OCI-LY3 (cell line): ENCODE measurements at regions not wholly inside any gene's neighbourhood (a gene's known extent, or its start where the extent isn't known, plus 50 kb on each side); places are given as distances from the start of the nearest gene placed in this dataset.

Experiments used
- H2AFZ ChIP-seq: fragments of 200-600, 300-600 bp; shearing (Covaris generic); 2 replicates; pipeline ENCODE4 v1.6.0; 2014; ENCODE audit warnings: antibody characterized with exemption, low read depth, low read length
- H3K27ac ChIP-seq: fragments of 200-600, 300-600 bp; sonication (generic); 2 replicates; pipeline ENCODE4 v1.5.1; 2014; ENCODE audit warnings: mild to moderate bottlenecking, low read length, moderate library complexity, mixed read lengths
- H3K27me3 ChIP-seq: fragments of 200-600, 300-600 bp; sonication (generic); 2 replicates; pipeline ENCODE4 v1.6.1; 2014; ENCODE audit warnings: low read depth, low read length, mixed read lengths
- H3K36me3 ChIP-seq: fragments of 200-600, 300-600 bp; sonication (generic); replicated peaks from 2 replicates; pipeline ENCODE3; 2014; ENCODE audit warnings: low read depth, low read length, mixed read lengths
- H3K4me1 ChIP-seq: fragments of 300-600, 200-600 bp; sonication (generic); 2 replicates; pipeline ENCODE4 v1.6.1; 2014; ENCODE audit warnings: low read length, mixed read lengths
- H3K4me2 ChIP-seq: fragments of 200-600, 300-600 bp; sonication (generic); 2 replicates; pipeline ENCODE4 v1.6.1; 2014; ENCODE audit warnings: low read length, mixed read lengths
- H3K4me3 ChIP-seq: fragments of 300-600, 200-600 bp; sonication (generic); 2 replicates; pipeline ENCODE4 v1.5.1; 2014; ENCODE audit warnings: antibody characterized with exemption, mild to moderate bottlenecking, low read length, moderate library complexity
- H3K79me2 ChIP-seq: fragments of 300-600, 200-600 bp; shearing (Covaris generic); 2 replicates; pipeline ENCODE4 v1.6.1; 2014; ENCODE audit warnings: mild to moderate bottlenecking, low read length, mixed read lengths
- H3K9ac ChIP-seq: fragments of 300-600, 200-600 bp; shearing (Covaris generic); 2 replicates; pipeline ENCODE4 v1.6.0; 2014; ENCODE audit warnings: mild to moderate bottlenecking, low read length, moderate library complexity
- H3K9me3 ChIP-seq: fragments of 200-600, 300-600 bp; shearing (Covaris generic); 2 replicates; pipeline ENCODE4 v1.6.1; 2014; ENCODE audit warnings: low read length, mixed read lengths; ENCODE audit not compliant: insufficient read depth
- H4K20me1 ChIP-seq: fragments of 200-600, 300-600 bp; sonication (generic); 2 replicates; pipeline ENCODE4 v1.6.1; 2016; ENCODE audit warnings: low read length, mixed read lengths; ENCODE audit not compliant: insufficient read depth
- CTCF ChIP-seq: fragments of 200-600, 300-600 bp; sonication (generic); IDR thresholded peaks from 2 replicates; pipeline ENCODE4 v1.5.1; 2014; ENCODE audit warnings: antibody characterized with exemption, low read length, low read depth
- EZH2phosphoT487 ChIP-seq: fragments of 200-600 bp; shearing (Covaris generic); IDR thresholded peaks from 2 replicates; pipeline ENCODE4 v1.6.1; 2018; ENCODE audit warnings: antibody characterized with exemption, mixed run types, low read depth

- H3K27ac ChIP-seq, result no peak overlapping the region
Measured at GRCh38 chr3:22977650-22978289, 225.4 kb upstream of the UBE2E2 start.

GRCh38 chr3:22979581-22979980, 223.5 kb upstream of the UBE2E2 start:
- Histone ChIP-seq H3K4me1 (no peaks in the 10 kb centered on the region), H3K27me3 (peaks cover 7% of the 10 kb centered on the region), H3K36me3 (no peaks in the 10 kb centered on the region), H3K4me3 (no peak overlapping the region), H4K20me1 (no peaks in the 10 kb centered on the region), H3K4me2 (no peak overlapping the region), H3K9me3 (no peaks in the 10 kb centered on the region), H3K9ac (no peak overlapping the region), H3K79me2 (no peaks in the 10 kb centered on the region), H3K27ac (no peak overlapping the region), H2AFZ (no peak overlapping the region)
- TF ChIP-seq EZH2phosphoT487 (no peak), CTCF (no peak)

More at GRCh38 chr3:22977650-22978289, 225.4 kb upstream of the UBE2E2 start:
- Histone ChIP-seq H3K36me3 (no peaks in the 10 kb centered on the region), H3K4me3 (no peak overlapping the region), H3K79me2 (no peaks in the 10 kb centered on the region), H2AFZ (0 out of 2 replicates have a peak overlapping the region, but pooled peaks have one; percentile 4), H3K4me1 (no peaks in the 10 kb centered on the region), H4K20me1 (no peaks in the 10 kb centered on the region), H3K9me3 (no peaks in the 10 kb centered on the region), H3K4me2 (no peak overlapping the region), H3K9ac (no peak overlapping the region), H3K27me3 (no peaks in the 10 kb centered on the region; the same call in 1 of the 2 replicates)
- TF ChIP-seq EZH2phosphoT487 (no peak), CTCF (no peak)

- H3K27ac ChIP-seq, result no peak overlapping the region
- no peak overlapping the region for H3K4me3 ChIP-seq
- no peak overlapping the region for H2AFZ ChIP-seq
- no peaks in the 10 kb centered on the region for H4K20me1 ChIP-seq
- H3K79me2 ChIP-seq, result no peaks in the 10 kb centered on the region
- no peaks in the 10 kb centered on the region for H3K9me3 ChIP-seq
- no peaks in the 10 kb centered on the region for H3K36me3 ChIP-seq
- H3K9ac ChIP-seq, result no peak overlapping the region
- H3K27me3 ChIP-seq, result peaks cover 9% of the 10 kb centered on the region
- TF ChIP-seq EZH2phosphoT487 (no peak), CTCF (no peak)
- no peaks in the 10 kb centered on the region for H3K4me1 ChIP-seq
- no peak overlapping the region for H3K4me2 ChIP-seq
Measured at GRCh38 chr3:22980346-22980745, 222.8 kb upstream of the UBE2E2 start.

- Histone ChIP-seq H3K4me2 (no peak overlapping the region), H3K4me3 (no peak overlapping the region)
- TF ChIP-seq CTCF (no peak), EZH2phosphoT487 (no peak)
Measured at GRCh38 chr3:22981166-22981565, 222.0 kb upstream of the UBE2E2 start.

More at GRCh38 chr3:22981166-22981565, 222.0 kb upstream of the UBE2E2 start:
- no peak overlapping the region for H3K27ac ChIP-seq
- H3K9ac ChIP-seq, result no peak overlapping the region
- no peaks in the 10 kb centered on the region for H3K36me3 ChIP-seq
- H3K9me3 ChIP-seq, result no peaks in the 10 kb centered on the region
- peaks cover 14% of the 10 kb centered on the region for H3K27me3 ChIP-seq
- no peaks in the 10 kb centered on the region for H4K20me1 ChIP-seq
- H2AFZ ChIP-seq, result no peak overlapping the region
- no peaks in the 10 kb centered on the region for H3K4me1 ChIP-seq
- H3K79me2 ChIP-seq, result no peaks in the 10 kb centered on the region
